H1 (cell line): ENCODE measurements at regions not wholly inside any gene's neighbourhood (a gene's known extent, or its start where the extent isn't known, plus 50 kb on each side); places are given as distances from the start of the nearest gene placed in this dataset.
"Not testable (repeated sequence)": the region's sequence is repeated elsewhere in the genome, so short reads cannot be mapped to it uniquely, and the experiment has no call there.

Experiments
- CTCF ChIA-PET: fragments of 300-600 bp; sonication (Branson Sonifier 250); formaldehyde crosslinking; loops from one replicate; lab custom pipeline; 2021; ENCODE audit not compliant: partially characterized antibody; lab: Charles Lee
- POLR2A ChIA-PET: fragments of 300-600 bp; sonication (Branson Sonifier 250); formaldehyde crosslinking; loops from one replicate; lab custom pipeline; 2021; ENCODE audit warnings: inconsistent platforms; ENCODE audit not compliant: partially characterized antibody; lab: Charles Lee
- DNase-seq, 2 experiments: peaks; one replicate each; pipeline versions ENCODE4 v3.0.0 to v3.0.0-alpha.2; 2010 to 2022; ENCODE audit warnings: low spot score in 2 of 2, low read depth in 1 of 2, mixed read lengths in 1 of 2
- FAIRE-seq: peaks from 2 replicates; lab custom pipeline; 2011; peaks lifted over from hg19 to GRCh38; lab: Jason Lieb, UNC
- H2AFZ ChIP-seq: 2 replicates; pipeline ENCODE4 v1.8.1; 2012; ENCODE audit warnings: low read length, inconsistent platforms
- H2AK5ac ChIP-seq: 2 replicates; pipeline ENCODE4 v1.6.1; 2013; ENCODE audit warnings: low read depth, low read length
- H2BK120ac ChIP-seq: replicated peaks from 2 replicates; pipeline ENCODE3; 2013; ENCODE audit warnings: low read depth, low read length, inconsistent platforms
- H2BK12ac ChIP-seq: 2 replicates; pipeline ENCODE4 v1.6.1; 2013; ENCODE audit warnings: low read depth, low read length
- H2BK15ac ChIP-seq: 2 replicates; pipeline ENCODE4 v1.6.1; 2013; ENCODE audit warnings: low read length
- H2BK20ac ChIP-seq: 2 replicates; pipeline ENCODE4 v1.6.1; 2013; ENCODE audit warnings: low read length
- H2BK5ac ChIP-seq: 2 replicates; pipeline ENCODE4 v1.6.1; 2013; ENCODE audit warnings: low read depth, low read length
- H3K14ac ChIP-seq: 2 replicates; pipeline ENCODE4 v1.6.1; 2013; ENCODE audit warnings: inconsistent platforms; ENCODE audit not compliant: insufficient read length
- H3K18ac ChIP-seq: 2 replicates; pipeline ENCODE4 v1.6.1; 2013; ENCODE audit warnings: low read length; ENCODE audit errors: extremely low read depth
- H3K23ac ChIP-seq: 2 replicates; pipeline ENCODE4 v1.6.1; 2013; ENCODE audit warnings: inconsistent platforms; ENCODE audit not compliant: insufficient read length
- H3K23me2 ChIP-seq: 2 replicates; pipeline ENCODE4 v1.6.1; 2013; ENCODE audit warnings: low read depth, low read length
- H3K27ac ChIP-seq: 2 replicates; pipeline ENCODE4 v1.6.1; 2011; ENCODE audit warnings: low read depth, low read length, inconsistent platforms
- H3K27me3 ChIP-seq, 4 experiments: replicated peaks in 1 of 4; 1 replicate in 1 of 4; 2 replicates in 3 of 4; pipeline versions ENCODE4 v1.6.1 to v1.8.1; 2011 to 2013; ENCODE audit warnings: low read length in 3 of 4, mild to moderate bottlenecking in 3 of 4, inconsistent platforms in 2 of 4, mixed read lengths in 2 of 4, moderate library complexity in 1 of 4; ENCODE audit not compliant: control insufficient read depth in 3 of 4, insufficient read depth in 3 of 4; ENCODE audit errors: extremely low read depth in 1 of 4
- H3K36me3 ChIP-seq, 4 experiments: 2 replicates each; pipeline versions ENCODE4 v1.6.1 to v1.8.1; 2011 to 2013; ENCODE audit warnings: mild to moderate bottlenecking in 4 of 4, low read length in 3 of 4, moderate library complexity in 2 of 4, control low read depth in 1 of 4, inconsistent platforms in 1 of 4; ENCODE audit not compliant: insufficient read depth in 4 of 4, control insufficient read depth in 2 of 4
- H3K4ac ChIP-seq: replicated peaks from 2 replicates; pipeline ENCODE3; 2013; ENCODE audit warnings: low read length, low read depth, mixed read lengths, inconsistent platforms; ENCODE audit not compliant: insufficient read length
- H3K4me1 ChIP-seq, 4 experiments: replicated peaks in 1 of 4; 1 replicate in 1 of 4; 2 replicates in 3 of 4; pipeline versions ENCODE4 v1.6.1 to v1.8.1; 2011 to 2013; ENCODE audit warnings: low read length in 3 of 4, inconsistent platforms in 2 of 4, mixed read lengths in 1 of 4; ENCODE audit not compliant: insufficient read depth in 4 of 4, control insufficient read depth in 3 of 4
- H3K4me2 ChIP-seq, 2 experiments: 2 replicates each; pipeline versions ENCODE4 v1.6.1 to v1.8.1; 2011 to 2013; ENCODE audit warnings: low read depth in 2 of 2, low read length in 2 of 2, control low read depth in 1 of 2, inconsistent platforms in 1 of 2, mild to moderate bottlenecking in 1 of 2; ENCODE audit not compliant: insufficient read depth in 1 of 2
- H3K4me3 ChIP-seq, 4 experiments: fragments of 200-600, 300-600 bp in 1 of 4; sonication (generic), shearing (Covaris generic), sonication (Bioruptor Twin) in 1 of 4; 2 replicates each; pipeline versions ENCODE4 v1.5.1 to v1.8.1; 2011 to 2016; ENCODE audit warnings: low read length in 4 of 4, low read depth in 3 of 4, control low read depth in 2 of 4, inconsistent platforms in 2 of 4, mild to moderate bottlenecking in 2 of 4, mixed read lengths in 1 of 4, moderate library complexity in 1 of 4; ENCODE audit not compliant: insufficient read depth in 2 of 4; ENCODE audit errors: extremely low read depth in 1 of 4
- H3K56ac ChIP-seq: replicated peaks from 2 replicates; pipeline ENCODE3; 2013; ENCODE audit warnings: low read depth, mild to moderate bottlenecking, mixed read lengths, low read length, inconsistent platforms; ENCODE audit not compliant: insufficient read length
- H3K79me1 ChIP-seq: 2 replicates; pipeline ENCODE4 v1.6.1; 2013; ENCODE audit warnings: low read depth, low read length, control low read depth
- H3K79me2 ChIP-seq, 2 experiments: 2 replicates each; pipeline versions ENCODE4 v1.6.1 to v1.8.1; 2012 to 2013; ENCODE audit warnings: low read length in 2 of 2, mild to moderate bottlenecking in 2 of 2, inconsistent platforms in 1 of 2; ENCODE audit not compliant: insufficient read depth in 2 of 2, control insufficient read depth in 1 of 2
- H3K9ac ChIP-seq, 4 experiments: replicated peaks in 1 of 4; 1 replicate in 1 of 4; 2 replicates in 3 of 4; pipeline versions ENCODE4 v1.6.1 to v1.8.1; 2011 to 2013; ENCODE audit warnings: low read depth in 3 of 4, low read length in 3 of 4, control low read depth in 2 of 4, mild to moderate bottlenecking in 2 of 4, moderate library complexity in 2 of 4, inconsistent platforms in 1 of 4; ENCODE audit errors: extremely low read depth in 1 of 4
- H3K9me3 ChIP-seq, 2 experiments: 2 replicates each; pipeline versions ENCODE4 v1.6.1 to v1.8.1; 2012 to 2013; ENCODE audit warnings: mild to moderate bottlenecking in 2 of 2, moderate library complexity in 2 of 2, control low read depth in 1 of 2, inconsistent platforms in 1 of 2, low read depth in 1 of 2, low read length in 1 of 2, mixed read lengths in 1 of 2; ENCODE audit not compliant: insufficient read depth in 2 of 2
- H4K20me1 ChIP-seq, 2 experiments: replicated peaks in 1 of 2; 2 replicates each; pipeline versions ENCODE3 to v1.8.1; 2011 to 2013; ENCODE audit warnings: inconsistent platforms in 2 of 2, low read length in 2 of 2, mild to moderate bottlenecking in 1 of 2; ENCODE audit not compliant: insufficient read depth in 2 of 2, control insufficient read depth in 1 of 2
- H4K5ac ChIP-seq: 2 replicates; pipeline ENCODE4 v1.6.1; 2013; ENCODE audit warnings: low read length, low read depth, mixed read lengths, inconsistent platforms; ENCODE audit not compliant: insufficient read length
- H4K8ac ChIP-seq: 2 replicates; pipeline ENCODE4 v1.8.0; 2013; ENCODE audit warnings: mild to moderate bottlenecking, moderate library complexity, low read length, inconsistent platforms; ENCODE audit not compliant: insufficient read depth; ENCODE audit errors: extremely low read depth
- H4K91ac ChIP-seq: replicated peaks from 2 replicates; pipeline ENCODE3; 2013; ENCODE audit warnings: low read length, mixed read lengths, inconsistent platforms; ENCODE audit not compliant: insufficient read length
- CTCF ChIP-seq, 3 experiments: IDR thresholded peaks; 1 replicate in 2 of 3; 2 replicates in 1 of 3; pipeline versions ENCODE4 v1.5.1 to v1.6.1; 2011; ENCODE audit warnings: low read length in 3 of 3, mild to moderate bottlenecking in 3 of 3, inconsistent platforms in 2 of 3, low read depth in 1 of 3, moderate library complexity in 1 of 3; ENCODE audit not compliant: insufficient read depth in 1 of 3; ENCODE audit errors: control extremely low read depth in 1 of 3
- FOSL1 ChIP-seq: IDR thresholded peaks from 2 replicates; pipeline ENCODE4 v1.6.1; 2011; ENCODE audit warnings: mild to moderate bottlenecking, low read depth, low read length, moderate library complexity; ENCODE audit not compliant: insufficient read depth
- HDAC6 ChIP-seq: IDR thresholded peaks from one replicate; pipeline ENCODE4 v1.7.1; 2012; ENCODE audit warnings: low read depth, mild to moderate bottlenecking, inconsistent platforms, low read length, moderate library complexity
- SIN3A ChIP-seq, 2 experiments: IDR thresholded peaks in 1 of 2; conservative IDR thresholded peaks in 1 of 2; 2 replicates each; pipeline ENCODE4 v1.6.1; 2011 to 2012; ENCODE audit warnings: low read length in 2 of 2, improper control_type of control experiment in 1 of 2, low read depth in 1 of 2, mild to moderate bottlenecking in 1 of 2
- WGBS, 2 experiments: shearing (Covaris generic) in 1 of 2; methylation state at CpG; one replicate each; pipeline versions ENCODE4 v1.1.6 to v1.1.7; 2013 to 2015; ENCODE audit warnings: low lambda C conversion rate in 2 of 2, mixed read lengths in 2 of 2, inconsistent platforms in 1 of 2, low coverage in 1 of 2, missing lambda C conversion rate in 1 of 2; ENCODE audit not compliant: insufficient replicate concordance in 2 of 2, insufficient coverage in 1 of 2, insufficient read length in 1 of 2; ENCODE audit errors: extremely low coverage in 1 of 2, missing lambda C conversion rate in 1 of 2; 5-methylcytosine and 5-hydroxymethylcytosine counted together

- no peak for TF ChIP-seq CTCF (IDR thresholded peaks at IDR 0.05; ENCODE audit: control extremely low read depth in 1 of 3, insufficient read depth in 1 of 3, low read depth in 1 of 3, low read length in 3 of 3)
- TF ChIP-seq FOSL1 = no peak
- TF ChIP-seq HDAC6 = no peak
- TF ChIP-seq SIN3A (conservative IDR thresholded peaks at IDR 0.05 in 1 of 2, IDR thresholded peaks at IDR 0.05 in 1 of 2; ENCODE audit: low read depth in 1 of 2, low read length in 2 of 2) = no peak
Observed at GRCh38 chr11:66782726-66783125, 53.7 kb upstream of the SPTBN2 start (continued).

GRCh38 chr11:66779651-66780050 lies 50.6 kb upstream of the SPTBN2 start:
- H3K14ac ChIP-seq, H3K23ac ChIP-seq, H3K79me1 ChIP-seq, H3K9me3 ChIP-seq, H3K56ac ChIP-seq, CTCF ChIA-PET, H3K27ac ChIP-seq, H3K36me3 ChIP-seq, H4K20me1 ChIP-seq, H2BK5ac ChIP-seq, H4K91ac ChIP-seq, H3K18ac ChIP-seq, H4K8ac ChIP-seq, DNase-seq, H3K4ac ChIP-seq, H2AK5ac ChIP-seq, H2BK15ac ChIP-seq, H3K4me2 ChIP-seq, H3K4me1 ChIP-seq, H2AFZ ChIP-seq, H3K4me3 ChIP-seq, FAIRE-seq, POLR2A ChIA-PET, H2BK120ac ChIP-seq, H3K27me3 ChIP-seq, H4K5ac ChIP-seq, H3K9ac ChIP-seq, H3K23me2 ChIP-seq, H2BK20ac ChIP-seq, H3K79me2 ChIP-seq, H2BK12ac ChIP-seq: not testable (repeated sequence)
- WGBS, 2 experiments = 91% methylated on average over 4 of the region's 4 CpGs; no CpG with 5 or more reads in 1 of the 2 experiments
